Hepatocyte (in vitro differentiated cells): ENCODE measurements at regions not wholly inside any gene's neighbourhood (a gene's known extent, or its start where the extent isn't known, plus 50 kb on each side); places are given as distances from the start of the nearest gene placed in this dataset.

Experiments
- CTCF ChIP-seq: fragments of 200-600 bp; sonication (generic); IDR thresholded peaks from 2 replicates; pipeline ENCODE4 v1.5.1; 2016; ENCODE audit warnings: antibody characterized with exemption, mild to moderate bottlenecking; ENCODE audit not compliant: poor library complexity
- EZH2 ChIP-seq: fragments of 200-600 bp; sonication (generic); IDR thresholded peaks from 2 replicates; pipeline ENCODE4 v1.6.1; 2016; ENCODE audit warnings: antibody characterized with exemption, mild to moderate bottlenecking, borderline replicate concordance
- EZH2phosphoT487 ChIP-seq: fragments of 200-600 bp; sonication (generic); IDR thresholded peaks from one replicate; pipeline ENCODE4 v1.6.1; 2018; ENCODE audit warnings: antibody characterized with exemption, mild to moderate bottlenecking, low read depth, moderate library complexity; ENCODE audit not compliant: unreplicated experiment, severe bottlenecking

DNA sequence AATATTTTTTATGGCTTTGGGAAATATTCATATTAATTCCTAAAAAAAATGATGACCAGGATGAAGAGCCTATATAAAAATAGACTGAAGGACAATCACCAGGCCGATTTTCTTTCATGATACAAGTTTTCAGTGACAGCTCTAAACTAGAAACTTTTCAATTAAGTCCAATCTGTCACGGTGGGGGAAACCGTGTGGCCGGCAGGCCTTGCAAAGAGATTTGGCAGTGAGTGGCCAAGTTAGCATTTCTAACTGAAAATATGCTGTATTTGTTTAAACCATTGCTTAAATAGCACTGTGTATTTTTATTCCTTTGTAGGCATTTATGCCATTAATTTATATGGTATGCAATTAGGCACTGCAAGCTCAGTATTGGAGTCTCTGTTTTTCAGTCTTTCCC lies 294.5 kb upstream of the NRIP1 start:
- no peak for TF ChIP-seq CTCF
- no peak for TF ChIP-seq EZH2phosphoT487
- no peak for TF ChIP-seq EZH2
